DND-41 (cell line): ENCODE measurements at regions not wholly inside any gene's neighbourhood (a gene's known extent, or its start where the extent isn't known, plus 50 kb on each side); places are given as distances from the start of the nearest gene placed in this dataset.

Source experiments
- ATAC-seq: fragments of 200-7000 bp; cut with Tn5 transposase; 3 replicates; pipeline ENCODE4 v1.9.1; 2021; ENCODE audit warnings: low read depth; ENCODE audit not compliant: insufficient read depth
- DNase-seq: peaks from one replicate; pipeline ENCODE4 v3.0.0-alpha.2; 2020
- H2AFZ ChIP-seq: 2 replicates; pipeline ENCODE4 v1.6.0; 2012; ENCODE audit warnings: low read depth, low read length
- H3K27ac ChIP-seq: 2 replicates; pipeline ENCODE4 v1.5.1; 2012; ENCODE audit warnings: low read length, inconsistent platforms
- H3K27me3 ChIP-seq: fragments of 200-600 bp; sonication (generic); 2 replicates; pipeline ENCODE4 v1.6.0; 2012; ENCODE audit warnings: low read length, mild to moderate bottlenecking, inconsistent platforms; ENCODE audit not compliant: insufficient read depth, poor library complexity
- H3K36me3 ChIP-seq: 2 replicates; pipeline ENCODE4 v1.5.1; 2012; ENCODE audit warnings: low read length, inconsistent platforms; ENCODE audit not compliant: insufficient read depth
- H3K4me1 ChIP-seq: 2 replicates; pipeline ENCODE4 v1.5.1; 2012; ENCODE audit warnings: mild to moderate bottlenecking, low read length; ENCODE audit not compliant: insufficient read depth
- H3K4me2 ChIP-seq: 2 replicates; pipeline ENCODE4 v1.6.0; 2012; ENCODE audit warnings: mild to moderate bottlenecking, moderate library complexity, low read length, inconsistent platforms; ENCODE audit not compliant: insufficient read depth
- H3K4me3 ChIP-seq, 2 experiments: fragments of 200-600 bp in 1 of 2; shearing (Covaris generic) in 1 of 2; 2 replicates each; pipeline ENCODE4 v1.5.1; 2012 to 2016; ENCODE audit warnings: inconsistent platforms in 2 of 2, low read length in 2 of 2, mild to moderate bottlenecking in 2 of 2, low read depth in 1 of 2, moderate library complexity in 1 of 2
- H3K79me2 ChIP-seq: 2 replicates; pipeline ENCODE4 v1.6.0; 2012; ENCODE audit warnings: low read length, inconsistent platforms; ENCODE audit not compliant: insufficient read depth
- H3K9ac ChIP-seq: 2 replicates; pipeline ENCODE4 v1.6.0; 2012; ENCODE audit warnings: low read depth, mild to moderate bottlenecking, inconsistent platforms, low read length, moderate library complexity
- H3K9me3 ChIP-seq: 2 replicates; pipeline ENCODE4 v1.5.1; 2012; ENCODE audit warnings: low read length, moderate library complexity, mild to moderate bottlenecking, inconsistent platforms; ENCODE audit not compliant: insufficient read depth, severe bottlenecking
- H4K20me1 ChIP-seq: 2 replicates; pipeline ENCODE4 v1.6.0; 2012; ENCODE audit warnings: low read length; ENCODE audit not compliant: insufficient read depth
- CTCF ChIP-seq: IDR thresholded peaks from 2 replicates; pipeline ENCODE4 v1.5.1; 2012; ENCODE audit warnings: borderline replicate concordance, low read length, moderate library complexity, mild to moderate bottlenecking; ENCODE audit not compliant: poor library complexity, severe bottlenecking; ENCODE audit errors: extremely low read depth
- EZH2 ChIP-seq: IDR thresholded peaks from 3 replicates; pipeline ENCODE4 v1.6.1; 2012; ENCODE audit warnings: borderline replicate concordance, low read depth, mild to moderate bottlenecking, moderate library complexity, low read length, inconsistent platforms; ENCODE audit not compliant: severe bottlenecking

- no peak for DNase-seq
- H3K36me3 ChIP-seq = no peaks in the 10 kb centered on the region
- no peak overlapping the region for H2AFZ ChIP-seq
- H3K4me2 ChIP-seq = no peak overlapping the region
- H4K20me1 ChIP-seq = no peaks in the 10 kb centered on the region
- no peak overlapping the region for H3K4me3 ChIP-seq
- no peak for ATAC-seq
- no peaks in the 10 kb centered on the region for H3K27me3 ChIP-seq
- no peak overlapping the region for H3K27ac ChIP-seq
- no peaks in the 10 kb centered on the region for H3K79me2 ChIP-seq
- peaks cover 14% of the 10 kb centered on the region for H3K9me3 ChIP-seq
- no peak for TF ChIP-seq EZH2
- TF ChIP-seq CTCF = no peak
- no peak overlapping the region for H3K9ac ChIP-seq
- H3K4me1 ChIP-seq = no peaks in the 10 kb centered on the region
Observed at GRCh38 chr12:126726481-126727217, 1540.3 kb upstream of the TMEM132C start.

- no peak overlapping the region for H3K27ac ChIP-seq
- H2AFZ ChIP-seq = no peak overlapping the region
- no peak overlapping the region for H3K4me2 ChIP-seq
- ATAC-seq (no peak), DNase-seq (no peak)
- H3K36me3 ChIP-seq = no peaks in the 10 kb centered on the region
- H3K9ac ChIP-seq = no peak overlapping the region
- H4K20me1 ChIP-seq = no peaks in the 10 kb centered on the region
- H3K79me2 ChIP-seq = no peaks in the 10 kb centered on the region
- peaks cover 14% of the 10 kb centered on the region for H3K9me3 ChIP-seq
- no peak for TF ChIP-seq EZH2
- no peak for TF ChIP-seq CTCF
- H3K4me3 ChIP-seq = no peak overlapping the region
- no peaks in the 10 kb centered on the region for H3K27me3 ChIP-seq
- H3K4me1 ChIP-seq = no peaks in the 10 kb centered on the region
Observed at GRCh38 chr12:126727218-126728075, 1539.5 kb upstream of the TMEM132C start.

GRCh38 chr12:126734296-126734695 is 1532.7 kb upstream of the TMEM132C start:
- Histone ChIP-seq H3K4me3 (no peak overlapping the region), H4K20me1 (no peaks in the 10 kb centered on the region), H3K27me3 (no peaks in the 10 kb centered on the region), H3K4me2 (no peak overlapping the region), H3K9ac (no peak overlapping the region), H3K36me3 (no peaks in the 10 kb centered on the region), H2AFZ (no peak overlapping the region), H3K27ac (no peak overlapping the region), H3K4me1 (no peaks in the 10 kb centered on the region), H3K79me2 (no peaks in the 10 kb centered on the region), H3K9me3 (no peaks in the 10 kb centered on the region)
- no peak for ATAC-seq
- TF ChIP-seq EZH2 (no peak), CTCF (no peak)
- DNase-seq = no peak
